CD14-positive monocyte (primary cell): ENCODE measurements at regions not wholly inside any gene's neighbourhood (a gene's known extent, or its start where the extent isn't known, plus 50 kb on each side); places are given as distances from the start of the nearest gene placed in this dataset.

Experiments used
- DNase-seq, 3 donors: peaks; one replicate each; pipeline ENCODE4 v3.0.0-alpha.2; 2011 to 2022
- H2AFZ ChIP-seq: 2 replicates; pipeline ENCODE4 v1.6.0; 2012; ENCODE audit warnings: mild to moderate bottlenecking, low read depth, low read length, inconsistent platforms; ENCODE audit not compliant: insufficient read depth, poor library complexity, severe bottlenecking
- H3K27ac ChIP-seq, 2 donors: 1 replicate in 1 of 2; 2 replicates in 1 of 2; pipeline ENCODE4 v1.5.1; 2012 to 2013; ENCODE audit warnings: low read length in 2 of 2, control low read depth in 1 of 2, inconsistent platforms in 1 of 2, low read depth in 1 of 2, mild to moderate bottlenecking in 1 of 2
- H3K27me3 ChIP-seq, 2 donors: one replicate each; pipeline versions ENCODE4 v1.6.0 to v1.6.1; 2011 to 2013; ENCODE audit warnings: low read length in 2 of 2; ENCODE audit not compliant: control insufficient read depth in 2 of 2, insufficient read depth in 2 of 2
- H3K36me3 ChIP-seq, 2 donors: replicated peaks in 1 of 2; 1 replicate in 1 of 2; 2 replicates in 1 of 2; pipeline versions ENCODE4 v1.5.1 to v1.6.1; 2012 to 2013; ENCODE audit warnings: low read length in 2 of 2, control low read depth in 1 of 2, inconsistent platforms in 1 of 2, mild to moderate bottlenecking in 1 of 2; ENCODE audit not compliant: insufficient read depth in 2 of 2, control insufficient read depth in 1 of 2
- H3K4me1 ChIP-seq, 2 donors: 1 replicate in 1 of 2; 2 replicates in 1 of 2; pipeline versions ENCODE4 v1.5.1 to v1.6.1; 2012 to 2013; ENCODE audit warnings: low read length in 2 of 2, control low read depth in 1 of 2, inconsistent platforms in 1 of 2, mild to moderate bottlenecking in 1 of 2, moderate library complexity in 1 of 2; ENCODE audit not compliant: insufficient read depth in 2 of 2, control insufficient read depth in 1 of 2
- H3K4me2 ChIP-seq: replicated peaks from 2 replicates; pipeline ENCODE3; 2012; ENCODE audit warnings: low read length, moderate library complexity, mild to moderate bottlenecking; ENCODE audit not compliant: poor library complexity, severe bottlenecking; ENCODE audit errors: extremely low read depth
- H3K4me3 ChIP-seq, 3 experiments: fragments of 200-600 bp in 1 of 3; sonication (generic) in 1 of 3; replicated peaks in 1 of 3; 1 replicate in 2 of 3; 2 replicates in 1 of 3; pipeline ENCODE4 v1.5.1; 2011 to 2013; ENCODE audit warnings: low read length in 3 of 3, mild to moderate bottlenecking in 3 of 3, control low read depth in 2 of 3, low read depth in 2 of 3, inconsistent platforms in 1 of 3, moderate library complexity in 1 of 3
- H3K79me2 ChIP-seq: 2 replicates; pipeline ENCODE4 v1.6.0; 2012; ENCODE audit warnings: mild to moderate bottlenecking, control low read depth, inconsistent platforms, low read length, moderate library complexity; ENCODE audit not compliant: insufficient read depth
- H3K9ac ChIP-seq: 2 replicates; pipeline ENCODE4 v1.6.0; 2017; ENCODE audit warnings: low read length, mild to moderate bottlenecking; ENCODE audit not compliant: insufficient read depth, poor library complexity, severe bottlenecking
- H3K9me3 ChIP-seq, 2 donors: replicated peaks in 1 of 2; 1 replicate in 1 of 2; 2 replicates in 1 of 2; pipeline versions ENCODE4 v1.5.1 to v1.6.1; 2012 to 2013; ENCODE audit warnings: low read length in 2 of 2, control low read depth in 1 of 2; ENCODE audit not compliant: control insufficient read depth in 1 of 2, insufficient read depth in 1 of 2
- H4K20me1 ChIP-seq: 2 replicates; pipeline ENCODE4 v1.6.0; 2012; ENCODE audit warnings: mild to moderate bottlenecking, low read length, control low read depth, moderate library complexity; ENCODE audit not compliant: insufficient read depth
- H3K27ac Mint-ChIP-seq, 7 donors: one replicate each; pipeline ENCODE4 v1.8.0; 2020; ENCODE audit warnings: mild to moderate bottlenecking in 7 of 7, mixed read lengths in 7 of 7, moderate library complexity in 6 of 7, inconsistent platforms in 2 of 7
- H3K27me3 Mint-ChIP-seq, 3 donors: one replicate each; pipeline ENCODE4 v1.8.0; 2021 to 2022; ENCODE audit warnings: low read depth in 3 of 3, mild to moderate bottlenecking in 3 of 3, mixed read lengths in 3 of 3, moderate library complexity in 3 of 3, inconsistent platforms in 1 of 3
- H3K36me3 Mint-ChIP-seq, 2 donors: one replicate each; pipeline ENCODE4 v1.8.0; 2020; ENCODE audit warnings: mixed read lengths in 2 of 2, inconsistent platforms in 1 of 2, mild to moderate bottlenecking in 1 of 2
- H3K4me1 Mint-ChIP-seq: one replicate; pipeline ENCODE4 v1.8.0; 2020; ENCODE audit warnings: mild to moderate bottlenecking, mixed read lengths
- H3K4me3 Mint-ChIP-seq, 2 donors: one replicate each; pipeline ENCODE4 v1.8.0; 2020; ENCODE audit warnings: mild to moderate bottlenecking in 2 of 2, mixed read lengths in 2 of 2, moderate library complexity in 1 of 2
- H3K9me3 Mint-ChIP-seq, 7 donors: one replicate each; pipeline ENCODE4 v1.8.0; 2020 to 2022; ENCODE audit warnings: mixed read lengths in 7 of 7, mild to moderate bottlenecking in 6 of 7, moderate library complexity in 6 of 7, inconsistent platforms in 2 of 7
- CTCF ChIP-seq: fragments of 200-600 bp; IDR thresholded peaks from one replicate; pipeline ENCODE4 v1.8.0; 2022; ENCODE audit warnings: antibody characterized with exemption, mild to moderate bottlenecking
- WGBS: methylation state at CpG from one replicate; pipeline ENCODE4 v1.1.5; 2013; ENCODE audit warnings: missing lambda C conversion rate; ENCODE audit not compliant: insufficient coverage; 5-methylcytosine and 5-hydroxymethylcytosine counted together
- intact Hi-C, 2 donors: fragments of 100-400 bp; cut with micrococcal nuclease; formaldehyde crosslinking; loops; one replicate each; pipeline versions ENCODE4 v1.15.0 to v1.15.1; 2023

GRCh38 chr4:125725957-125726525, 411.3 kb downstream of the FAT4 start:
- H3K27me3 ChIP-seq: no peaks in the 10 kb centered on the region
- peaks cover 0 to 4% (median 2%) of the 10 kb centered on the region in 7 donors for H3K9me3 Mint-ChIP-seq
- H2AFZ ChIP-seq: no peak overlapping the region
- no peak overlapping the region for H3K27ac Mint-ChIP-seq
- no peak overlapping the region for H3K9ac ChIP-seq
- peaks cover 0 to 6% of the 10 kb centered on the region in 2 donors for H3K9me3 ChIP-seq
- H3K36me3 Mint-ChIP-seq: no peaks in the 10 kb centered on the region
- H3K4me2 ChIP-seq: no peak overlapping the region
- H4K20me1 ChIP-seq: no peaks in the 10 kb centered on the region
- H3K4me3 ChIP-seq: no peak overlapping the region
- intact Hi-C loops: no loop called here
- no peak for TF ChIP-seq CTCF
- 80% methylated on average over 1 of the region's 4 CpGs for WGBS
- no peaks in the 10 kb centered on the region for H3K36me3 ChIP-seq
- H3K27me3 Mint-ChIP-seq: no peaks in the 10 kb centered on the region
- H3K4me1 ChIP-seq: no peaks in the 10 kb centered on the region
- H3K79me2 ChIP-seq: no peaks in the 10 kb centered on the region
- H3K27ac ChIP-seq: no peak overlapping the region
- no peak overlapping the region for H3K4me3 Mint-ChIP-seq
- no peak for DNase-seq
- no peaks in the 10 kb centered on the region for H3K4me1 Mint-ChIP-seq

GRCh38 chr4:125727931-125728330, 413.2 kb downstream of the FAT4 start:
- no peak overlapping the region for H3K9ac ChIP-seq
- Mint-ChIP-seq H3K4me1 (no peaks in the 10 kb centered on the region), H3K27me3 (no peaks in the 10 kb centered on the region), H3K27ac (no peak overlapping the region), H3K36me3 (no peaks in the 10 kb centered on the region), H3K9me3 (peaks cover 0 to 2% (median 0%) of the 10 kb centered on the region in 7 donors), H3K4me3 (no peak overlapping the region)
- H4K20me1 ChIP-seq: no peaks in the 10 kb centered on the region
- no peak overlapping the region for H2AFZ ChIP-seq
- no peak overlapping the region for H3K27ac ChIP-seq
- no peaks in the 10 kb centered on the region for H3K79me2 ChIP-seq
- H3K9me3 ChIP-seq: peaks cover 0 to 6% of the 10 kb centered on the region in 2 donors
- intact Hi-C loops: no loop called here
- no peak overlapping the region for H3K4me2 ChIP-seq
- no peak for DNase-seq
- 81% methylated on average over 2 of the region's 2 CpGs for WGBS
- H3K27me3 ChIP-seq: no peaks in the 10 kb centered on the region
- no peaks in the 10 kb centered on the region for H3K4me1 ChIP-seq
- H3K4me3 ChIP-seq: no peak overlapping the region
- TF ChIP-seq CTCF: no peak
- H3K36me3 ChIP-seq: no peaks in the 10 kb centered on the region
